ENCODE measurements at regions not wholly inside any gene's neighbourhood (a gene's known extent, or its start where the extent isn't known, plus 50 kb on each side); places are given as distances from the start of the nearest gene placed in this dataset.
"Not testable (repeated sequence)": the region's sequence is repeated elsewhere in the genome, so short reads cannot be mapped to it uniquely, and the experiment has no call there.

DNA sequence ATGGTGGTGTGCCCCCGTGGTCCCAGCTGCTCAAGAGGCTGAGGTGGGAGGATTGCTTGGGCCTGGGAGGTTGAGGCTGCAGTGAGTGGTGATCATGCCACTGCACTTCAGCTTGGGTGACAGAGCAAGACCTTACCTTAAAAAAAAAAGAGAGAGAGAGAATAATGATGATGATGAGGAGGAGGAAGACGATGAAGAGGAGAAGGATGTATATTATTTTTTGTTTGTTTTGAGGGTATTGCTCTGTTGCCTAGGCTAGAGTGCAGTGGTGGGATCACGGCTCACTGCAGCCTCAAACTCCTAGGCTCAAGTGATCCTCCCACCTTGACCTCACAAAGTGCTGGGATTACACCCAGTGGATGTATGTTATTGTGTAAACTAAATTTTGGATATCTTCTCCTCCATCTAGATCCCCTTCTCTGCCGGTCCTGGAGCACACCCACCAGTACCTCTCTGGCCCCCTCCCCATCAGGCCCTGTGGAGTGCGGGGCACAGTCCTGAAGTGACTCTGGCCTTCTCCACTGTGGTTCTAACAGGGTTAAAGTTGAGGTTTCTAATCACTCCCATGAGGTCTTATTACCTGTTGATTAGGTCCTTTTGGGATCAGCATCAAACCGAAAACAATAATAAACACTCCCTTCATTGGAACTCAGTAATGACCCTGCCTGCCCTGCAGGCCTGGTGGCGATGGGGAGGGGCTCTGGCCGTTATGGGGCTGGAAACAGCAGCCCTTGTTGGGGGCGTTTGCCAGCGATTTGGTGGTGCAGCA is 60.5 kb upstream of the ZFHX3 start:
- Mint-ChIP-seq H3K27me3 (ENCODE audit: unreplicated experiment) (peaks cover 2% of the 10 kb centered on the region), H3K9me3 (ENCODE audit: unreplicated experiment) (no peaks in the 10 kb centered on the region), H3K27ac (ENCODE audit: unreplicated experiment) (no peak overlapping the region), H3K4me3 (ENCODE audit: unreplicated experiment) (no peak overlapping the region), H3K36me3 (ENCODE audit: low read depth, unreplicated experiment) (no peaks in the 10 kb centered on the region), H3K4me1 (ENCODE audit: unreplicated experiment) (peaks cover 12% of the 10 kb centered on the region)
- TF ChIP-seq, protein P1, sequence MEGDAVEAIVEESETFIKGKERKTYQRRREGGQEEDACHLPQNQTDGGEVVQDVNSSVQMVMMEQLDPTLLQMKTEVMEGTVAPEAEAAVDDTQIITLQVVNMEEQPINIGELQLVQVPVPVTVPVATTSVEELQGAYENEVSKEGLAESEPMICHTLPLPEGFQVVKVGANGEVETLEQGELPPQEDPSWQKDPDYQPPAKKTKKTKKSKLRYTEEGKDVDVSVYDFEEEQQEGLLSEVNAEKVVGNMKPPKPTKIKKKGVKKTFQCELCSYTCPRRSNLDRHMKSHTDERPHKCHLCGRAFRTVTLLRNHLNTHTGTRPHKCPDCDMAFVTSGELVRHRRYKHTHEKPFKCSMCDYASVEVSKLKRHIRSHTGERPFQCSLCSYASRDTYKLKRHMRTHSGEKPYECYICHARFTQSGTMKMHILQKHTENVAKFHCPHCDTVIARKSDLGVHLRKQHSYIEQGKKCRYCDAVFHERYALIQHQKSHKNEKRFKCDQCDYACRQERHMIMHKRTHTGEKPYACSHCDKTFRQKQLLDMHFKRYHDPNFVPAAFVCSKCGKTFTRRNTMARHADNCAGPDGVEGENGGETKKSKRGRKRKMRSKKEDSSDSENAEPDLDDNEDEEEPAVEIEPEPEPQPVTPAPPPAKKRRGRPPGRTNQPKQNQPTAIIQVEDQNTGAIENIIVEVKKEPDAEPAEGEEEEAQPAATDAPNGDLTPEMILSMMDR (IDR thresholded peaks at IDR 0.05; ENCODE audit: unreplicated experiment), result no peak
- no peak for DNase-seq (ENCODE audit: low spot score)

DNA sequence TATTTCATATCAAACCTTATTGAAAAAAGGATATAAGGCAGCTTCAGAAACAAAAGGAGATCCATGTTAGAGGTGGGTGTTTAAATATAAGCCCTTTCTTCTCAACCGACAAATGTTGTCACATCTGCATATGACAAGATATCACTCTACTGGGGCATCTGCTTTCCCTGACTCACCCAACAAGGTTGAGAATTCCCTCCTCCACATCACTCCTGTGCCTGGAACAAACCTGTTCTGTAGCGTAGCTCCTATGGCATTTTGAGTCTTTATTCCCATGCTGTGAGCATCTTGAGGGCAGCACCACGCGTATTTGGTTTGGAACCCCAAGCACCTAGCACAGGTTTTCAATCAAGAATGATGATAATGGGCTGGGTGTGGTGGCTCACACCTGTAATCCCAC is 59.4 kb upstream of the ZFHX3 start:
- H3K27me3 Mint-ChIP-seq (ENCODE audit: unreplicated experiment), result peaks cover 2% of the 10 kb centered on the region
- no peaks in the 10 kb centered on the region for H3K36me3 Mint-ChIP-seq (ENCODE audit: low read depth, unreplicated experiment)
- no peaks in the 10 kb centered on the region for H3K9me3 Mint-ChIP-seq (ENCODE audit: unreplicated experiment)
- H3K27ac Mint-ChIP-seq (ENCODE audit: unreplicated experiment), result no peak overlapping the region
- no peak overlapping the region for H3K4me3 Mint-ChIP-seq (ENCODE audit: unreplicated experiment)
- TF ChIP-seq, protein P1 (IDR thresholded peaks at IDR 0.05; ENCODE audit: unreplicated experiment), result no peak
- peaks cover 4% of the 10 kb centered on the region for H3K4me1 Mint-ChIP-seq (ENCODE audit: unreplicated experiment)
- no peak for DNase-seq (ENCODE audit: low spot score)

DNA sequence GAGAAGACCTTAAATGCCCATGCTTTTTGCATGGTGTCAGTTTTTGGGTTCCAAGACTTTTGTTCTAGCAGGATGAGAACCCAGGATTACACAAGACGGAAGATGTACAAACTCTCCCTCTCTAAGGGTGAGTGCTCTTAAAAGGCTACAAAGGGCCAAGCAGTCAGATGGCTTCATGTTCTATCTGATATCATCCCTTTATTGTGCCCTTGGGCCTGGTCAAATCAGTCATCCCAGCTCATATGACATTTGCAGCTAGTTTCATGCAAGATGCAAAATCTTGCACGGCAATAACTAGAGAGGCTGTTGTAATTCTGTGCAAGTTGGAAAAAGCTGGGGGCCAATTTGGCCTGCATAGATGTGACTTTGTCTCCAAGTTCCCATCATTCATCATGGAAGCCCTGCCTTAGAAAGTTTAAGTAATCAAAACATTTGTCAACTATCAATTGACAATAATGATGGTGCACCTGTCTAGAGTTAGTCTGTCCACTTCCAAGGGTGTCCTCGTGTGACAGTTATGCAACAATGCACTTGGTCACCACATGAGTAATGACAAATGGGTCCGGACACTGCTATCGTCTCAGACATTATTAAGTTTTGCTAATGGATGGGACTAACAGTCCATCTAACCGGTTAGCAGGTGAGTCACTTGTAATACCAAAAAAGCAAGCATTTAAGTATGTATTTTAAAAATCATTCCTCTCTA is 58.6 kb upstream of the ZFHX3 start:
- no peak for DNase-seq (ENCODE audit: low spot score)
- Mint-ChIP-seq H3K9me3 (ENCODE audit: unreplicated experiment) (no peaks in the 10 kb centered on the region), H3K27ac (ENCODE audit: unreplicated experiment) (no peak overlapping the region), H3K4me3 (ENCODE audit: unreplicated experiment) (no peak overlapping the region), H3K36me3 (ENCODE audit: low read depth, unreplicated experiment) (no peaks in the 10 kb centered on the region), H3K4me1 (ENCODE audit: unreplicated experiment) (no peaks in the 10 kb centered on the region), H3K27me3 (ENCODE audit: unreplicated experiment) (peaks cover 2% of the 10 kb centered on the region)
- TF ChIP-seq, protein P1 (IDR thresholded peaks at IDR 0.05; ENCODE audit: unreplicated experiment), result no peak

DNA sequence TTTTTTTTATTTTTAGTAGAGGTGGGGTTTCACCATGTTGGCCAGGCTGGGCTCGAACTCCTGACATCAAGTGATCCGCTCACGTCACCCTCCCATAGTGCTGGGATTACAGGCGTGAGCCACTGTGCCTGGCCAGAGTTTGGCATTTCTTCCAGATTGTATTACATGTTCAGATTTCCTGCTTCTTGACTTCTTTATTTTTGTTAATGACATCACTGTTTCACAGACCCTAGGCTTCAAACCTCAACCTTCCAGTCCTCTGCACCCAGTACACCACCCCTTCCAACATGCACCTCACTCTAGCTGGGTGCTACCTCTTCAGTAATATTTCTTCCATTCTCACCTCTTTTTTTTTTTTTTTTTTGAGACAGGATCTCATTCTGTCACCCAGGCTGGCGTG is 53.6 kb upstream of the ZFHX3 start:
- DNase-seq (ENCODE audit: low spot score), result no peak
- Mint-ChIP-seq H3K9me3 (ENCODE audit: unreplicated experiment) (no peaks in the 10 kb centered on the region), H3K4me1 (ENCODE audit: unreplicated experiment) (no peaks in the 10 kb centered on the region), H3K27ac (ENCODE audit: unreplicated experiment) (no peak overlapping the region), H3K36me3 (ENCODE audit: low read depth, unreplicated experiment) (no peaks in the 10 kb centered on the region), H3K4me3 (ENCODE audit: unreplicated experiment) (no peak overlapping the region), H3K27me3 (ENCODE audit: unreplicated experiment) (peaks cover 5% of the 10 kb centered on the region)
- TF ChIP-seq, protein P1 (IDR thresholded peaks at IDR 0.05; ENCODE audit: unreplicated experiment), result no peak

DNA sequence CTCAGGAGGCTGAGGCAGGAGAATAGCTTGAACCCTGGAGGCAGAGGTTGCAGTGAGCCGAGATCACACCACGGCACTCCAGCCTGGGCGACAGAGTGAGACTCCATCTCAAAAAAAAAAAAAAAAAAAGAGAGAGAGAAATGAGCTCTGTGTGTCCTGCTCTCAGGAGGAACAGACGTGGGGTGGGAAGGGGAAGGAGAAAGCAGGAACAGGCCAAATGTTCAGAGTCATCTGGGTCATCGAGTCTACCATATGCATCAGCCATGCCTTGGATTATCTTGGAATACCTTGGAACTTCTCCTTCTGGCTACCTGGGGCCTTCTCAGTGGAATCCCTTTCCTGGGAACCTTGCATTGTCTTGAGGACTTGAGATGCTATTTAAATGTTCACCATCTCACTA is 51.7 kb upstream of the ZFHX3 start:
- not testable (repeated sequence) for DNase-seq (ENCODE audit: low spot score); H3K27me3 Mint-ChIP-seq (ENCODE audit: unreplicated experiment); H3K4me3 Mint-ChIP-seq (ENCODE audit: unreplicated experiment); H3K4me1 Mint-ChIP-seq (ENCODE audit: unreplicated experiment); H3K36me3 Mint-ChIP-seq (ENCODE audit: low read depth, unreplicated experiment); H3K9me3 Mint-ChIP-seq (ENCODE audit: unreplicated experiment); H3K27ac Mint-ChIP-seq (ENCODE audit: unreplicated experiment)
